ENCODE measurements at regions not wholly inside any gene's neighbourhood (a gene's known extent, or its start where the extent isn't known, plus 50 kb on each side); places are given as distances from the start of the nearest gene placed in this dataset.
A peak's percentile ranks its signal among the peaks of the same experiment; 100 is the strongest.

DNA sequence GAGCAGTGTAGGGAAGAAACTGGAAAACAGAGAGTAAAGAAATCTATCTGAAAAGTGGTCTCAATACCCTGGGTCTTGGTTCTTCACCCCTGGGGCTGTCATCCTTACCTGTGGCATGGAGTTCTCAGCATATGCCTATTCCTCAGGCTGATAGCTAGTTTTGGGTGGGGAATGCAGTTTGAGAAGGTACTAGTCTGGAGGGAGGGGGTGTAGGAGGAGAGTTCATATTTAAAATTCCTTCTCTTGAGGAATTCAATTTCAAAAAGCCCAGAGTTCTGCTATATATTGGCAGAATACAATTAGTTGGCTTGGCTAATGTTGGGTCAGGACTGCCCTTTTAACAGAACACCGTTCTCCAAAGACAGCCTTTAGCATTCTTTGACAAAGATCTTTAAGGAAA, 82.9 kb upstream of the NPHP3 start:
- no peaks in the 10 kb centered on the region for H3K9me3 Mint-ChIP-seq (ENCODE audit: unreplicated experiment)
- H3K27ac Mint-ChIP-seq (ENCODE audit: unreplicated experiment), result peak overlapping the region; percentile 90
- H3K36me3 Mint-ChIP-seq (ENCODE audit: unreplicated experiment), result no peaks in the 10 kb centered on the region
- peaks cover 43% of the 10 kb centered on the region for H3K4me1 Mint-ChIP-seq (ENCODE audit: unreplicated experiment)
- no peak for DNase-seq (ENCODE audit: extremely low spot score, unreplicated experiment)
- H3K27me3 Mint-ChIP-seq (ENCODE audit: unreplicated experiment), result no peaks in the 10 kb centered on the region
- TF ChIP-seq, protein P1, sequence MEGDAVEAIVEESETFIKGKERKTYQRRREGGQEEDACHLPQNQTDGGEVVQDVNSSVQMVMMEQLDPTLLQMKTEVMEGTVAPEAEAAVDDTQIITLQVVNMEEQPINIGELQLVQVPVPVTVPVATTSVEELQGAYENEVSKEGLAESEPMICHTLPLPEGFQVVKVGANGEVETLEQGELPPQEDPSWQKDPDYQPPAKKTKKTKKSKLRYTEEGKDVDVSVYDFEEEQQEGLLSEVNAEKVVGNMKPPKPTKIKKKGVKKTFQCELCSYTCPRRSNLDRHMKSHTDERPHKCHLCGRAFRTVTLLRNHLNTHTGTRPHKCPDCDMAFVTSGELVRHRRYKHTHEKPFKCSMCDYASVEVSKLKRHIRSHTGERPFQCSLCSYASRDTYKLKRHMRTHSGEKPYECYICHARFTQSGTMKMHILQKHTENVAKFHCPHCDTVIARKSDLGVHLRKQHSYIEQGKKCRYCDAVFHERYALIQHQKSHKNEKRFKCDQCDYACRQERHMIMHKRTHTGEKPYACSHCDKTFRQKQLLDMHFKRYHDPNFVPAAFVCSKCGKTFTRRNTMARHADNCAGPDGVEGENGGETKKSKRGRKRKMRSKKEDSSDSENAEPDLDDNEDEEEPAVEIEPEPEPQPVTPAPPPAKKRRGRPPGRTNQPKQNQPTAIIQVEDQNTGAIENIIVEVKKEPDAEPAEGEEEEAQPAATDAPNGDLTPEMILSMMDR (IDR thresholded peaks at IDR 0.05), result no peak
- no peak overlapping the region for H3K4me3 Mint-ChIP-seq (ENCODE audit: unreplicated experiment)

DNA sequence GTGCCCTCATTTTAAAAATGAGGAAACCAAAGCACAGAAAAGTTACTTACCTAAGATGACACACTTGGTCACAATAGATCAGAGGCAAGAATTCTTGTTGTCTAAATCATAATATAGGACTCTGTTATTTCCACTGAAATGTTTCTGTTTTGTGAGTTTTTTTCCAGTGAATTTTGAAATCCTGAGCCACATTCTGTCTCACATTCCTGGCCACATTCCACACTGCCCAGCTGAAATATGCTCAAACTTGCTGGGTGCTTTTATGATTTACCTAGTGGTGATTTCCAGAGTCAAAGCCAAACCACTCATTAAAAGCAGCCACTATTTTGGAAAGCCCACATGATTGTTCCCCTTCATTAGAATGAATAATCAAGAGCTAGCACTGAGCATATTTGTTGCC, 82.3 kb upstream of the NPHP3 start:
- no peaks in the 10 kb centered on the region for H3K27me3 Mint-ChIP-seq (ENCODE audit: unreplicated experiment)
- H3K27ac Mint-ChIP-seq (ENCODE audit: unreplicated experiment), result peak overlapping the region; percentile 90
- H3K36me3 Mint-ChIP-seq (ENCODE audit: unreplicated experiment), result no peaks in the 10 kb centered on the region
- peak overlapping the region; percentile 30 for H3K4me3 Mint-ChIP-seq (ENCODE audit: unreplicated experiment)
- H3K9me3 Mint-ChIP-seq (ENCODE audit: unreplicated experiment), result no peaks in the 10 kb centered on the region
- peaks cover 47% of the 10 kb centered on the region for H3K4me1 Mint-ChIP-seq (ENCODE audit: unreplicated experiment)
- TF ChIP-seq, protein P1 (IDR thresholded peaks at IDR 0.05), result no peak
- DNase-seq (ENCODE audit: extremely low spot score, unreplicated experiment), result no peak

DNA sequence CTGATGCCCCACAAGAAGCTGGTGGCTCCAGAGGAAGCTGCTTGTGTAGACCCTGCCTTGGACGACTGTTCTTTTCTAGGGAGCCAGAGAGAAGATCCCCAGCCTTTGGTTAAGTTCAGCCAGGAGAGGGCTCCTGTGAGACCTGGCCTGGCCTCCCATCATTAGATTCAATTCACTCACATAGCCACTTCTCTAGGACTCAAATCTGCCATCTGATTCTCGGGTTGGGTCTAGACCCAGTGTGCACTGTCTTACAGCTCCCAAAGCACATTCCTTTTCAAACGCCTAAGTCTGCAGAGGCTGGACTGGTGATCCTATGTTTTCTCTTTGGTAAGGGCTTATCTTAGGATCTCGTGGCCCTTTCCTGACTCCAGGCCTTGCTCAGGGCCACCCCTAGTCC, 81.7 kb upstream of the NPHP3 start:
- peak overlapping the region; percentile 90 for H3K27ac Mint-ChIP-seq (ENCODE audit: unreplicated experiment)
- H3K27me3 Mint-ChIP-seq (ENCODE audit: unreplicated experiment), result no peaks in the 10 kb centered on the region
- TF ChIP-seq, protein P1 (IDR thresholded peaks at IDR 0.05), result peak; percentile 37
- DNase-seq (ENCODE audit: extremely low spot score, unreplicated experiment), result no peak
- H3K9me3 Mint-ChIP-seq (ENCODE audit: unreplicated experiment), result no peaks in the 10 kb centered on the region
- peaks cover 47% of the 10 kb centered on the region for H3K4me1 Mint-ChIP-seq (ENCODE audit: unreplicated experiment)
- H3K4me3 Mint-ChIP-seq (ENCODE audit: unreplicated experiment), result no peak overlapping the region
- no peaks in the 10 kb centered on the region for H3K36me3 Mint-ChIP-seq (ENCODE audit: unreplicated experiment)

DNA sequence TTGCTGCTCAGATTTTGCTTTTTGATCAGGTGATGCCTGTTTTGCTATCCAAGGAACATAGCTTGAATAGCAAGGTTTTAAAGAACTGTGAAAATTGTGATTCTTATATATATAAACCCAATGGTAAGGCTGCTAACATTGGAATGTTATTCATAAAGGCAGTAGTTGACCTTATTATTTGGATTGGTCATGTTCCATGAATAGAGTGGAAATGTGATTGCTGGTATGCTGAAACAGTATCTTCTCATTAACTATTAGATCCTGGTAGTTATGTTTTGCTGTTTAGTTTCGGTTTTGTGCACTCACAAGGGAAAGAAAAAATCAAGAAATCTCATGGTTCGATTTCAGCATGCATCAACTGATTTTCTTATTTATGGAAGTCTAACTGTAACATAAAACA, 78.7 kb upstream of the NPHP3 start:
- TF ChIP-seq, protein P1 (IDR thresholded peaks at IDR 0.05), result no peak
- peak overlapping the region; percentile 24 for H3K4me3 Mint-ChIP-seq (ENCODE audit: unreplicated experiment)
- H3K9me3 Mint-ChIP-seq (ENCODE audit: unreplicated experiment), result no peaks in the 10 kb centered on the region
- H3K36me3 Mint-ChIP-seq (ENCODE audit: unreplicated experiment), result no peaks in the 10 kb centered on the region
- H3K4me1 Mint-ChIP-seq (ENCODE audit: unreplicated experiment), result peaks cover 47% of the 10 kb centered on the region
- H3K27ac Mint-ChIP-seq (ENCODE audit: unreplicated experiment), result peak overlapping the region; percentile 80
- peaks cover 2% of the 10 kb centered on the region for H3K27me3 Mint-ChIP-seq (ENCODE audit: unreplicated experiment)
- no peak for DNase-seq (ENCODE audit: extremely low spot score, unreplicated experiment)

DNA sequence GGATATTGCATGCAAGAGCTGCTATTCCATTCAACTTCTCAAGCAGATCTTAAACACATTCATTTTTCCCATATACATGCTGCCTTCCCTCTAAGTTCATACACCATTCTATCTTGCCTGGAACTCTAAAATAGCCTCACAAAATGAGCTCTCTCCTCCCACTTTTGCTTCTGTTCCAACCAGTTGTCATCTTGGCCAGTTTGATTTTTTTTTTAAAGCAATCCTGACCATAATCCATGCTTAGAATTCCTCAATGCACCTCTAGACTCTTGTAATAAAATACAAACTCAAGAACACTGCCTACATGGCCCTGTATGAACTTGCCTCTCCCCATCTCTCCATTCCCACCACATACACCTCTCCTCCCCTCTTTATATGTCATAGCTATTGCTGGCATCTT, 68.6 kb upstream of the NPHP3 start:
- DNase-seq (ENCODE audit: extremely low spot score, unreplicated experiment), result no peak
- no peaks in the 10 kb centered on the region for H3K36me3 Mint-ChIP-seq (ENCODE audit: unreplicated experiment)
- H3K27me3 Mint-ChIP-seq (ENCODE audit: unreplicated experiment), result peaks cover 9% of the 10 kb centered on the region
- no peak overlapping the region for H3K4me3 Mint-ChIP-seq (ENCODE audit: unreplicated experiment)
- no peak overlapping the region for H3K27ac Mint-ChIP-seq (ENCODE audit: unreplicated experiment)
- no peaks in the 10 kb centered on the region for H3K9me3 Mint-ChIP-seq (ENCODE audit: unreplicated experiment)
- H3K4me1 Mint-ChIP-seq (ENCODE audit: unreplicated experiment), result peaks cover 41% of the 10 kb centered on the region
- TF ChIP-seq, protein P1 (IDR thresholded peaks at IDR 0.05), result no peak
